Inflammatory macrophage treated with lipopolysaccharide for 1 hour (primary cell): ENCODE measurements at regions not wholly inside any gene's neighbourhood (a gene's known extent, or its start where the extent isn't known, plus 50 kb on each side); places are given as distances from the start of the nearest gene placed in this dataset.
"Not testable (repeated sequence)": the region's sequence is repeated elsewhere in the genome, so short reads cannot be mapped to it uniquely, and the experiment has no call there.

Experiments
- DNase-seq, 2 donors: peaks; one replicate each; pipeline ENCODE4 v3.0.0-alpha.2; 2020 to 2022

- DNase-seq = no peak
Measured at GRCh38 chr2:16777123-16777870, 111.7 kb upstream of the CYRIA start.

DNA sequence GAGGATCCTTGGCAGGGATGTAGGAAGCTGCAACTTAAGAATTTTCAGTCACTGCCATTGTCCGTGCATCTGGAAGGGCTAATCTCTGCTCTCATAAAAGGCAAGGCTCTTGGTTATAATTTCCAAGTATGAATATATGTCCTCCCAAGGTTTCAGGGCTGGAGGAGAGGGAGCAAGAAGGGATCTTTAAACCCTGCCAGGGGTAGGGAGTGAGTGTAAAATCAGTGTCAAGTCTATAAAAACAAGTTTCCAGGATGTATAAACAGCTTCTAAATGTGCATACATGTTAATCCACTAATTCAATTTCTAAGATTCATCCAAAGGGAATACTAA is 110.2 kb upstream of the CYRIA start:
- no peak for DNase-seq

GRCh38 chr2:16774980-16775898 is 109.6 kb upstream of the CYRIA start:
- peak; percentile 66 to 68 for DNase-seq

DNA sequence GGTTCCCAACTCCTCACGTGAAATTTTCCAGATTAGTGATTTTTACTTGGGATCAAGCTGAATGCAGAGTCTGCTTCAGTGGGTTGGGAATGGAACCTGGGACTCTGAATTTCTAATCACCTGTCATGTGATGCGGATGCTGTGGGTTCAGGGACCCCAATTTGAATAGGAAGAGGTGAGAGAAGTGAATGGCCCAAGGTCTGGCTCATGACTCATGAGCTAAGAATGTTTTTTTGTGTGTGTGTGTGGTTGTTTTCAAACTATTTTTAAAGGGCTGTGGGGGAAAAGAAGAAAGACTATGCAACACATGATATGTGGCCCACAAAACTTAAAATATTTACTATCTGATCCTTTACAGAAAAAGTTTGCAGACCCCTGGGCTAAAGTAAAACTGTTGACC is 108.5 kb upstream of the CYRIA start:
- DNase-seq = no peak

DNA sequence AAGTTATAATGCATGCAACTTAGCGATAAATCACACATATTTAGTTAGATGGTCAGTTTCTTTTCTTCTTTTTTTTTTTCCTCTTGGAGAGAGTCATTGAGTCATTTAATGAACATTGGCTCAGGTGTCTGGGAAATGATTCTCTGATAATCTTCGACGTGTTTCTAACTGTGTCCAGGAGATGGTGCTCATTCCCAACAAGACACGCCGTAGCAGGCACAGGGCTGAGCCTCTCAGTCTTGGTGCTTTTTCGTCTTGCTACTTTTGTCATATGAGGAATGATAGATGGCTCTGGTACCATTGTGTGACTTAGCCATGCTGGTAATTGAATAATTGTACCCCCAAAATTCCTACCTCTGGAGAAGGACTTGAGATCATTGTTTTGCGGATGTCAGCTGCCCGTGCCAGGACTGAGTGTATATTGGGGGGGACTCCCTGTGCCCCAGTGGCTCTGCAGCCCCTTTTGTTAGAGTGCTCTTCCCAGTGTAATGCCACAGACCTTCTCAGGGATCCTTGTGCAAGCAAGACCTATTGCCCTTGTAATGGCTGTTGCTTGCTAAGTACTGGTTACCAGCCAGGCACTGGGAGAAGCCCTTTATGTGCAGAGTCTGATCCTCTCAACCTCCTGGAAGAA is 107.6 kb upstream of the CYRIA start:
- DNase-seq = peak; percentile 44 to 69

- no peak for DNase-seq
Measured at GRCh38 chr2:16767789-16768476, 102.3 kb upstream of the CYRIA start.

- no peak for DNase-seq
Measured at GRCh38 chr2:16765356-16765755, 99.7 kb upstream of the CYRIA start.

GRCh38 chr2:16764487-16764886 is 98.9 kb upstream of the CYRIA start:
- DNase-seq = no peak

DNA sequence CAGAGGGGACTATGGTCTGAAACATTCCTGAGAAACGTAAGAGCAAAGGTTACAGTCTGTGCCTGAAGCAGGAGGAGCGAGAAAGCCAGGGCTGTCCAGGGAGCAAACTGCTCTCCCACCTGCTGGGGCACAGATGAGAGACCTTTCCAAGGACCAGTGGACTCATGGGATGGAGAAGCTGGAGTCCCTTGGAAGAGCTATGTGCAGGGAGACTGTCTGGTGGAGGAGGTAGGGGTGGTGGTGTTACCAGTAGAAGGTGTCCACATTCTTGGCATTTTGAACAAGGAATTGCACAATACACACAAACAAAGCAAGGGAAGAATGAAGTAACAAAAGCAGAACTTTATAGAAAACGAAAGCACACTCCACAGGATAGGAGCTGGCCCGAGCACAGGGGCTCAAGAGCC is 97.9 kb upstream of the CYRIA start:
- peak; percentile 55 to 62 for DNase-seq

DNA sequence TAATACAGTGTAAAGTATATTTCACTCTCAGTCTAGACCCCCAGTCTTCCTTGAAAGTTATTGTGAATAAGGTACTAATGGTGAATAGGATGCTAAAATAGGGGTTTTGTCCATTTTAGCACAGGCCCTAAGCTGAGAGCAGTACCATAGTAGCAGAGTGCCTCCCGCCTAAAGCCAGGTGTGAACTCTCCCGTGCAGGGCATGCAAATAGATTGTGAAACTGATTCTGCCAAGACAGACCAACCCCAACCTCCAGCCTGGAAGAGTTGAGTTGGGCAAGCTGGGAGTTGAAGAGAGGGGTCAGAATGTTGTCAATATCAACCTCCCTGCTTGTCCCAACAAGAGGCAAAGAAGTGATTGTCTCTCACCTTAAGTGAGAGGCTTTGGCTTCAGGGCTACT is 97.4 kb upstream of the CYRIA start:
- no peak for DNase-seq

GRCh38 chr2:16760426-16760825 is 94.8 kb upstream of the CYRIA start:
- peak; percentile 27 to 34 for DNase-seq

DNA sequence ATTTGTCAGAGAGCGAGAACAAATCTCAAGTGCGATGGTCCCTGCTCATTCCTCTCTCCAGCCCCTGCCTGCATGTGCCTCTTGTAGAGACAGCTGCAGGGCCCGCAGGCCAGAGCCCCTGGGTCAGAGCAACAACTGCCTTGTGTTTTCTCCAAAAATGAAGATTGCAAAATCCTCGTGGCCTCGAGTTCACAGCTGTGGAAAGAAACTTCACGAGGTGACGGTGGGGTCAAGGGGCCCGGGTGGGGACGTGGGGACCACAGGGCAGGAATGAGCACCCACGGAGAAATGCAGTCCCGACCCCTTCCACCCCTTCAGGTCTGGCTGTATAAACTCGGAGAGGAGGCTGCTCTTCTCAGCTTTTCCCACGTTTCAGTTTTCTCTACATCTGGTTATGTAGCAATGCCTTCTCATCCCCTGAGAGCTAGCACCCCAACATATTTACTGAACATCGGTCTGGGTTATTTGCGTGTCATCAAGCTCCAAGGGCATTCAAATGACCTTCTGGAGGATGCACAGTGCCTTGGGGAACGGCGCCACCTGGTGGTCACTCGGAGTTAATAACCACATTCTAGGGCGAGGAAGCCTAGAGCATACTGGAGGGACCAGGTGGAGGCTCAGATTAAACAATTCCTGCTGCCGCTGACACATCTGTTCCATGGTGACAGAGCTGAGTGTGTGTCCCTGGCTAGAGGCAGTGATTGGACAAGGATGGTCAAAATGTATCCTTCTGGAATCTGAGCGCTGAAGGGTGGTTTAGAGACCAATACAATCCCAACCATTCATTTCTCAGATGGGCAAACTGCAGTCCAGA is 91.4 kb upstream of the CYRIA start:
- peak; percentile 47 to 80 for DNase-seq

DNA sequence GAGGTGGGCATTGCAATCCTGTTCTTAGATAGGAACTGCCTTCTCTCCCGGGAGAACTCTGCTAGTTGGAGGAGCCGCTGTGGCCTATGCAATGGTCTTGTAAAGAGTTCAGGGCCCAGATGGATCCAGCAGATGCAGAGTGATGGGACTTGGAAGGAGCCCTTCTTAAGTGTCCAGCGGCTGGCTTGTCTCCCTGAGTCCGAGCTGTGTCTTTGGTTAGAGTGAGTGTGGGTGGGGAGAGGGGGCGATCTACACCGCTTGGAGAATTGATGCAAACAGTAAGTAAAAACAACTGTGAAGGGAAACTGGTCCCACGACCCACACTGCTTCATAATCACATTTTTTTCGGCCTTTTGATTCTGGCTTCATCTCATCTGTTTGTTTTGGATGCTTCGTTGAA is 89.8 kb upstream of the CYRIA start:
- no peak for DNase-seq

DNA sequence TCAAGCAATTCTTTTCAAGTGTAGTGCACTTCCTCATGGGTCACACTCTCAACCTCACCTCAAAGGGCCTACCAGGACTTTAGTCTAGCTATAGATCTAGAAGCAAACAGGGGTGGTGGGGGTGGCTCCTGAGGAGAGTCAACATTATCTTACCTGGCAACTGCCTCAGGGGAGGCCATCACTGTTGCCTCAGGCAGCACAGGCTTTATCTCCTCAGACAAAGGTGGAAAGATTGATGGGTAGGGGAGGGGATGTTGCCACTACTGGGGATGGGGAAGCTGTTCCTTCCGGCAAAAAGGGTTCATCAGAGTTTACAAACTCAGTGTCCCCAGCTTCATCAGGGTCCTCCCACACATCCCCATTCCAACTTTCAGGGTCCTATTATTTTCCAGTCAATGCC is 87.4 kb upstream of the CYRIA start:
- not testable (repeated sequence) for DNase-seq

DNA sequence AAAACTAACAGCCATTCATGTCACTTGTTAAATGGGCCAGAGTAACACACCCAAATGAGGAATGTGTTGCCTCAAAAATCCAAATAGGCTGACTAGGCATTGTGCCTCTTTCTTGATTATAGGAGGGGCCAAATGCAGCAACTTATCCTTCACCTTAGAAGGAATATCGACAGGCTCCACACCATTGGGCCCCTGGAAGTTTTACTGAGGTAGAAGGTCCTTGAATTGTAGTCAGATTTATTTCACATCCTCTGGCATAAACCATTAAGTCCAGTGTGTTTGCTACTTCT is 85.2 kb upstream of the CYRIA start:
- DNase-seq = not testable (repeated sequence)

GRCh38 chr2:16750175-16750924 is 84.7 kb upstream of the CYRIA start:
- no peak for DNase-seq

DNA sequence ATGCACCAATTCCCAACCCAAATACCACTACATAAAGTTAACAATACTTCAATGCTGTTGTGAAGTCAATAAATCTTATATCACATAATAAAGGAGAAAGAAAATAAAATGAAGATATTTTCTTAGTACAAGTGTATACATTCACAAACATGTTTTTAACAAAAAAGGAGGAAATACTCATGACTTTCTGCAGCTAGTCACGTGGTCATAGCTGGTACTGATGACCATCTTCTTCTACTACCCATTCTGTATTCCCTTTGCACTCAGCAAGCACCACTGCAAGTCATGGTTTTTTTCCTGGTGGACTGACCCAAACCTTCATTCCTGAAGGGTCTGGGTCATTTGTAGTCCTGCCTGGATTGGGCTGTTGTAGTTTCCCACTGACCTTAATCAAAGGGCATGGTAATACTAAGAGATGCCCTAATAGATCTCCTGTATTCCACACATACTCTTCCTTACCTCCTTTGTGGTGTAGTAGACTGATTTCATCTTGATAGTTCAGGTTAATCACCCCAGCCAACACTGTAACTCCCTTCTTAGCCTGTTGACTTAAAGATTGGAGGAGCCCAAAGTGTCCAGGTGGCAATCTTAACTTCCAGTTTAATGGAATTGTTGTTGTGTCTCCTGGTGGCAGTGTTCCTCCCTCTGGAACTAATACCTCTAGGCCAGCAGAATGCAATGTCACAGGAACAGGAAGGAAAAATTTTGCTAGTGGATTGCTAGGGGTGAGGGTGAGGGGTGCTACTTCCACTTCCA is 83.1 kb upstream of the CYRIA start:
- DNase-seq = not testable (repeated sequence)

DNA sequence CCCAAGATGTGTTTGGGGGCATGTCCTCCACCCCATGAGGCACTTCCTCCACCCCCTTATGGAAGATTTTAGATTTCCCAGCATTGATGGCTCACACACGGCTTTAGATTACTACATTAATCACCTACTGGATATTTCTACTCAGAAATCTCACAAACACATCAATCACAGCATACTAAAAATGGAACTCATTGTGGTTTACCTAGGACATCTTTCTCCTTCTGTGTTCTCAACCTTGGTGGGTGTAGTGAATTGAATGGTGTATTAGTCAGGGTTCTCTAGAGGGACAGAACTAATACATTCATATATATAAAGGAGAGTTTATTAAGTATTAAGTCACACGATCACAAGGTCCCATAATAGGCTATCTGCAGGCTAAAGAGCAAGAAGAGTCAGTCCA is 82.1 kb upstream of the CYRIA start:
- DNase-seq = no peak

DNA sequence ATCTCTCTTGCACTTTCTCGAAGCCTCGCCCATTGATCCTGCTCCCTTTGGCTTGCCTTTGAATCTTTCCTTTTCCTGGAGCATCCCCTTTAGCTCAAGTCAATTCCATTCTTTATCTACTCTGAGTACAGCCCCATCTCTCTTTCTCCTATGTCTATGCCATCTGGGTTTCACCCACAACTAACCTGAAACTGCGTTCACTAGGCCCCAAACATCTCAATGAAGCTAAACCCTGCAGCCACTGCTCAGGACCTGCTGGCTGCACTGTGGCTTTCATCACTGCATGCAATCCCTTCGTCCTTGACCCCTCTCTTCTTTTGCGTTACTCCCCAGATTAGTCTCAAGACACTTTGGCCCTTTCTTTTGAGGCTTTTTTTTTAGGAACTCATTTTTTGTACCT is 81.6 kb upstream of the CYRIA start:
- DNase-seq = no peak

- DNase-seq = no peak
Measured at GRCh38 chr2:16746833-16747232, 81.2 kb upstream of the CYRIA start.

DNA sequence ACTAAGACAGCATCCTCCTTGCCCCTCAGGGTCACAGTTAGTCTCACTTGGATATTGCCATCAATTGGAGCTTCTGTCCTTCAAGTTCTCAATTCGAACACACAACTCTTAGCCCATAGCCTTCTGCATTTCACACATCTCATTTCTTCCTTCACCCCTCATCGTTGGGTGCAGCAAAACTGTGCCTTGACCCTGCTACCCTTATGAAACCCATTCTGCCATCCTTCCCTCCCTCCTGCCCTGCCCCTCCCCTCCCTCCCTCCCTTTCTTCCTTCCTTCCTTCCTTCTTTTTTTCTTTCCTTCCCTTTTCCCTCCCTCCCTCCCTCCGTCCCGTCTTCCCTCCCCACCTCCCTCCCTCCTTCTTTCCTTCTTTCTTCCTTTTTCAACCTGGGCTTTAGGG is 80.7 kb upstream of the CYRIA start:
- no peak for DNase-seq
